H9 (cell line): ENCODE measurements at regions not wholly inside any gene's neighbourhood (a gene's known extent, or its start where the extent isn't known, plus 50 kb on each side); places are given as distances from the start of the nearest gene placed in this dataset.
A peak's percentile ranks its signal among the peaks of the same experiment; 100 is the strongest.

ENCODE experiments used
- DNase-seq: peaks from one replicate; pipeline ENCODE4 v3.0.0-alpha.2; 2017
- H2AFZ ChIP-seq: one replicate; pipeline ENCODE4 v1.6.1; 2013; ENCODE audit warnings: mild to moderate bottlenecking, low read length, control low read depth, moderate library complexity
- H2AK5ac ChIP-seq: 2 replicates; pipeline ENCODE4 v1.6.1; 2013; ENCODE audit warnings: low read length, control low read depth, mixed read lengths; ENCODE audit not compliant: insufficient read length
- H2BK120ac ChIP-seq: one replicate; pipeline ENCODE4 v1.6.1; 2013; ENCODE audit warnings: low read depth, mild to moderate bottlenecking, low read length, control low read depth, inconsistent platforms; ENCODE audit not compliant: poor library complexity, severe bottlenecking
- H2BK12ac ChIP-seq: 2 replicates; pipeline ENCODE4 v1.6.1; 2013; ENCODE audit warnings: low read length, control low read depth, mixed read lengths, low read depth; ENCODE audit not compliant: insufficient read length
- H2BK15ac ChIP-seq: 2 replicates; pipeline ENCODE4 v1.6.1; 2013; ENCODE audit warnings: low read depth, low read length, control low read depth
- H2BK20ac ChIP-seq: one replicate; pipeline ENCODE4 v1.6.1; 2013; ENCODE audit warnings: low read depth, mild to moderate bottlenecking, low read length, control low read depth, inconsistent platforms; ENCODE audit not compliant: poor library complexity, severe bottlenecking
- H2BK5ac ChIP-seq: 2 replicates; pipeline ENCODE4 v1.6.1; 2013; ENCODE audit warnings: low read length, control low read depth, mixed read lengths; ENCODE audit not compliant: insufficient read length
- H3K14ac ChIP-seq: 2 replicates; pipeline ENCODE4 v1.6.1; 2013; ENCODE audit warnings: low read length, control low read depth; ENCODE audit not compliant: insufficient read depth
- H3K18ac ChIP-seq: 2 replicates; pipeline ENCODE4 v1.6.1; 2013; ENCODE audit warnings: low read depth, mild to moderate bottlenecking, mixed read lengths, low read length, control low read depth; ENCODE audit not compliant: insufficient read length
- H3K23ac ChIP-seq: 2 replicates; pipeline ENCODE4 v1.6.1; 2013; ENCODE audit warnings: low read length, control low read depth, mixed read lengths, low read depth; ENCODE audit not compliant: insufficient read length
- H3K23me2 ChIP-seq: 2 replicates; pipeline ENCODE4 v1.6.1; 2013; ENCODE audit warnings: low read depth, mild to moderate bottlenecking, mixed read lengths, low read length, control low read depth; ENCODE audit not compliant: insufficient read length, poor library complexity, severe bottlenecking
- H3K27ac ChIP-seq: 2 replicates; pipeline ENCODE4 v1.5.1; 2013; ENCODE audit warnings: low read length, control low read depth, mixed read lengths, low read depth; ENCODE audit not compliant: insufficient read length
- H3K27me3 ChIP-seq: 2 replicates; pipeline ENCODE4 v1.6.1; 2013; ENCODE audit warnings: low read length, control low read depth, inconsistent platforms; ENCODE audit not compliant: insufficient read depth
- H3K4ac ChIP-seq: 2 replicates; pipeline ENCODE4 v1.6.1; 2013; ENCODE audit warnings: low read depth, mild to moderate bottlenecking, control low read depth, inconsistent platforms, low read length, moderate library complexity
- H3K4me1 ChIP-seq: 2 replicates; pipeline ENCODE4 v1.6.1; 2013; ENCODE audit warnings: low read length, control low read depth, inconsistent platforms; ENCODE audit not compliant: insufficient read depth
- H3K4me2 ChIP-seq: 2 replicates; pipeline ENCODE4 v1.6.1; 2013; ENCODE audit warnings: low read length, control low read depth, mixed read lengths; ENCODE audit not compliant: insufficient read length, insufficient read depth
- H3K56ac ChIP-seq: 2 replicates; pipeline ENCODE4 v1.6.1; 2013; ENCODE audit warnings: low read depth, mild to moderate bottlenecking, mixed read lengths, low read length, control low read depth; ENCODE audit not compliant: insufficient read length
- H3K79me1 ChIP-seq: 2 replicates; pipeline ENCODE4 v1.6.1; 2013; ENCODE audit warnings: low read depth, mild to moderate bottlenecking, moderate library complexity, low read length, control low read depth, inconsistent platforms; ENCODE audit not compliant: insufficient read depth, poor library complexity, severe bottlenecking
- H3K79me2 ChIP-seq: 2 replicates; pipeline ENCODE4 v1.6.1; 2013; ENCODE audit warnings: low read length, control low read depth, inconsistent platforms; ENCODE audit not compliant: insufficient read depth
- H3K9ac ChIP-seq: 2 replicates; pipeline ENCODE4 v1.6.1; 2013; ENCODE audit warnings: low read length, control low read depth, mixed read lengths; ENCODE audit not compliant: insufficient read length; ENCODE audit errors: extremely low read depth
- H3K9me3 ChIP-seq: one replicate; pipeline ENCODE4 v1.6.1; 2013; ENCODE audit warnings: low read depth, low read length, inconsistent platforms; ENCODE audit not compliant: control insufficient read depth
- H3T11ph ChIP-seq: one replicate; pipeline ENCODE4 v1.6.1; 2013; ENCODE audit warnings: mild to moderate bottlenecking, low read length, control low read depth, inconsistent platforms
- H4K20me1 ChIP-seq: one replicate; pipeline ENCODE4 v1.6.1; 2013; ENCODE audit not compliant: control insufficient read depth, insufficient read length, insufficient read depth
- H4K5ac ChIP-seq: 2 replicates; pipeline ENCODE4 v1.6.1; 2013; ENCODE audit warnings: low read depth, mild to moderate bottlenecking, mixed read lengths, low read length, control low read depth; ENCODE audit not compliant: insufficient read length
- H4K8ac ChIP-seq: replicated peaks from 2 replicates; pipeline ENCODE4 v1.6.1; 2013; ENCODE audit warnings: low read length, control low read depth, mixed read lengths, low read depth; ENCODE audit not compliant: insufficient read length
- H4K91ac ChIP-seq: 2 replicates; pipeline ENCODE4 v1.6.1; 2013; ENCODE audit warnings: low read depth, mild to moderate bottlenecking, moderate library complexity, mixed read lengths, low read length, control low read depth; ENCODE audit not compliant: insufficient read length
- H3K27ac Mint-ChIP-seq, 3 experiments: 2 replicates in 2 of 3; 3 replicates in 1 of 3; pipeline ENCODE4 v1.8.0; 2020 to 2021; ENCODE audit warnings: mixed read lengths in 3 of 3, mild to moderate bottlenecking in 1 of 3, moderate library complexity in 1 of 3
- H3K27me3 Mint-ChIP-seq: 2 replicates; pipeline ENCODE4 v1.8.0; 2021; ENCODE audit warnings: low read depth, mild to moderate bottlenecking, moderate library complexity, mixed read lengths
- H3K36me3 Mint-ChIP-seq, 3 experiments: 2 replicates in 2 of 3; 3 replicates in 1 of 3; pipeline ENCODE4 v1.8.0; 2020 to 2021; ENCODE audit warnings: low read depth in 3 of 3, mixed read lengths in 3 of 3; ENCODE audit not compliant: insufficient read depth in 1 of 3
- H3K4me1 Mint-ChIP-seq, 2 experiments: 2 replicates each; pipeline ENCODE4 v1.8.0; 2020; ENCODE audit warnings: mixed read lengths in 2 of 2
- H3K4me3 Mint-ChIP-seq, 2 experiments: 2 replicates in 1 of 2; 3 replicates in 1 of 2; pipeline ENCODE4 v1.8.0; 2020 to 2021; ENCODE audit warnings: mild to moderate bottlenecking in 2 of 2, mixed read lengths in 2 of 2, moderate library complexity in 1 of 2
- H3K9me3 Mint-ChIP-seq, 2 experiments: 2 replicates in 1 of 2; 3 replicates in 1 of 2; pipeline ENCODE4 v1.8.0; 2020; ENCODE audit warnings: mild to moderate bottlenecking in 2 of 2, mixed read lengths in 2 of 2, moderate library complexity in 1 of 2
- WGBS: extraction: QIAGEN DNeasy Blood & Tissue Kit; methylation state at CpG from one replicate; pipeline ENCODE4 v1.1.7; 2013; ENCODE audit warnings: missing lambda C conversion rate, low lambda C conversion rate, mixed read lengths; ENCODE audit not compliant: insufficient read length; ENCODE audit errors: extremely low coverage; 5-methylcytosine and 5-hydroxymethylcytosine counted together
- TF ChIP-seq, protein P1 (sequence below): fragments of 200-600 bp; sonication (generic); conservative IDR thresholded peaks from 3 replicates; pipeline ENCODE4 v1.8.0; 2021; ENCODE audit warnings: antibody characterized with exemption, mild to moderate bottlenecking

DNA sequence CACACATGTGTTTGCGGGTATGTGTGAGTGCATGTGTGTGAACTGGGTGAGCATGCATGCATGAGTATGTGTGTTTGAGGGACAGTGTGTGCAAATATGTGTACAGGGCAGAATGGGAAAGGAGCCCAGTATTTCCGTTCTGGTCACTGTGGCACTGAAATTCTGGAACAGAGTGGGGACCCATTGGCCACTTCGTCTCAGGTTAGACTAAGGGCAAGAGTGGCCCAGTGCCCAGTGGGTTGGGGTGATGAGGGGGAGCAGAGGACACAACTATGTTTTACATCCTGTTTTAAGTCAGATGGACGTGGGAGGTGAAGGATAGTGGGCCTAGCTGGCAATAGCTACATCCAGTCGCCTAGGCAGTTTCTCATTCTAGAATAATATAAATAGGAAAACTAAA is 438.5 kb downstream of the DYNC2H1 start:
- Histone ChIP-seq H2BK120ac (no peak overlapping the region), H4K5ac (no peak overlapping the region), H3K79me2 (no peaks in the 10 kb centered on the region), H3K56ac (no peak overlapping the region), H2AFZ (no peak overlapping the region), H3K27me3 (no peaks in the 10 kb centered on the region), H3K23ac (no peak overlapping the region), H3K4me2 (no peak overlapping the region), H3K9ac (no peak overlapping the region), H2BK12ac (no peak overlapping the region), H3T11ph (no peak overlapping the region), H2BK5ac (no peak overlapping the region), H4K91ac (no peak overlapping the region), H3K4ac (no peak overlapping the region), H3K4me1 (no peaks in the 10 kb centered on the region), H2BK20ac (no peak overlapping the region), H3K14ac (no peak overlapping the region; the same call in 1 of the 2 replicates), H2AK5ac (no peak overlapping the region), H3K27ac (no peak overlapping the region), H3K18ac (no peak overlapping the region), H3K79me1 (no peaks in the 10 kb centered on the region), H2BK15ac (no peak overlapping the region), H4K8ac (peak overlapping the region; percentile 75), H4K20me1 (no peaks in the 10 kb centered on the region), H3K23me2 (no peaks in the 10 kb centered on the region), H3K9me3 (no peaks in the 10 kb centered on the region)
- WGBS, result no CpG with 5 or more reads among the region's 5 CpGs
- TF ChIP-seq, protein P1, sequence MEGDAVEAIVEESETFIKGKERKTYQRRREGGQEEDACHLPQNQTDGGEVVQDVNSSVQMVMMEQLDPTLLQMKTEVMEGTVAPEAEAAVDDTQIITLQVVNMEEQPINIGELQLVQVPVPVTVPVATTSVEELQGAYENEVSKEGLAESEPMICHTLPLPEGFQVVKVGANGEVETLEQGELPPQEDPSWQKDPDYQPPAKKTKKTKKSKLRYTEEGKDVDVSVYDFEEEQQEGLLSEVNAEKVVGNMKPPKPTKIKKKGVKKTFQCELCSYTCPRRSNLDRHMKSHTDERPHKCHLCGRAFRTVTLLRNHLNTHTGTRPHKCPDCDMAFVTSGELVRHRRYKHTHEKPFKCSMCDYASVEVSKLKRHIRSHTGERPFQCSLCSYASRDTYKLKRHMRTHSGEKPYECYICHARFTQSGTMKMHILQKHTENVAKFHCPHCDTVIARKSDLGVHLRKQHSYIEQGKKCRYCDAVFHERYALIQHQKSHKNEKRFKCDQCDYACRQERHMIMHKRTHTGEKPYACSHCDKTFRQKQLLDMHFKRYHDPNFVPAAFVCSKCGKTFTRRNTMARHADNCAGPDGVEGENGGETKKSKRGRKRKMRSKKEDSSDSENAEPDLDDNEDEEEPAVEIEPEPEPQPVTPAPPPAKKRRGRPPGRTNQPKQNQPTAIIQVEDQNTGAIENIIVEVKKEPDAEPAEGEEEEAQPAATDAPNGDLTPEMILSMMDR, result no peak
- Mint-ChIP-seq H3K27ac (0 out of 7 replicates have a peak overlapping the region, but pooled peaks of 1 of the 3 experiments have one; percentile 7), H3K9me3 (no peaks in the 10 kb centered on the region), H3K4me3 (no peak overlapping the region), H3K27me3 (no peaks in the 10 kb centered on the region), H3K4me1 (no peaks in the 10 kb centered on the region), H3K36me3 (no peaks in the 10 kb centered on the region; a peak in 1 of 7 replicates)
- DNase-seq, result no peak
